HG02973 (cell line): ENCODE measurements at regions not wholly inside any gene's neighbourhood (a gene's known extent, or its start where the extent isn't known, plus 50 kb on each side); places are given as distances from the start of the nearest gene placed in this dataset.
A peak's percentile ranks its signal among the peaks of the same experiment; 100 is the strongest.

Experiments used
- ATAC-seq: cut with Tn5 transposase; IDR thresholded peaks from one replicate; pipeline ENCODE4 v1.9.1; 2021; ENCODE audit warnings: moderate library complexity; ENCODE audit not compliant: unreplicated experiment

DNA sequence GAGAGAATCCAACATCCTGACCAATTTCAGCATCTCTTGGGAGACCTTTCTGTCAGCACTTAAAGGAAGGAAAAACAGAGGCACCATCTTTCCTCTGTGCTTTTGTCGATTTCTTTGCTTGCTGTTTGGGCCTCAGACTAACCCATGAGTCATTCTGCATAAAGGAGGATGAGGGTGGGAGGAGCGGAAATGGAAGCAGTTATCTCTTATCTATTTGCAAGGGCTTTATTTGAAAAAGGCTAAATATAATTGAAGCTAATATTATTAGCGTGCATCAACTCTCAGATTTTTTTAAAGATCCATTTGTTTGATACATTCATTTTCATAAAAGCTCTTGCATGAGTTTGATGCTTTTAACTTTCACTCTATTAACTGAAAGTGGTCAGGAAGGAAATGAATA, 72.9 kb downstream of the ZNF622 start:
- ATAC-seq: no peak

DNA sequence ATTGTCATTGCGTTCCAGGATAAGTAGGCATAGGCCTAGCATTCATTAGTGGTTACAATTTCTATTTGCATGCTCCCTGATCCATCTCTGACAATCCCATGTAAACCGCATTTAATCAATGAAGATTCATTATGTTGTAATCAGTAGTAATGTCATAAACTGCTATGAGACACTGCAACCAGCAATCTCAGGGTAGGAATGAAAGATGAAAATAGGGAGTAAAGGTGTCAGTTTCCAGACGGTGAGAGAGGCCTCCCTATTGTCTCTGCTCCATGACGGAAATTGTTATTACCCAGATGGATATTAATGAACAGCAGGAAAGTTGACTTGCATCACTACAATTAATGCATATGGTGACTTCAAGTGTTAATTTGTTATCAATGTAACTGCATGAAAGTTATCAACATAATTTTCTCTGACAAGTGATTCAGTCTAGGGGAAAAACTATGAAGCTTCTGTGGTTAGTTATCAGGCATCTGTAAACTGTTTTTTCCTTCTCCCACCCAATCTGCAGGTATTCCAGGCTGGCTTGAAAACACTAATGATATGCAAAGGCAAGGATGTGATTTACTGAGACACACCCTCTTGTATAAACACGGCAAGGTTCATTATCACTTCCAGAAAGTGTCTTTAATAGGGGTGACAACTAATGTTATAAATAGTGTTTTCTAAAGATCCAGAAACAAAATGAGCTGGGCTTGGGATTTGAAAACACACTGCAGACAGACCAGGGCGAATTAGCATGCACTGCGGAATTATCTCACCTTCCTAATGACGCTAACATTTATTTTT, 73.5 kb downstream of the ZNF622 start:
- ATAC-seq: no peak

DNA sequence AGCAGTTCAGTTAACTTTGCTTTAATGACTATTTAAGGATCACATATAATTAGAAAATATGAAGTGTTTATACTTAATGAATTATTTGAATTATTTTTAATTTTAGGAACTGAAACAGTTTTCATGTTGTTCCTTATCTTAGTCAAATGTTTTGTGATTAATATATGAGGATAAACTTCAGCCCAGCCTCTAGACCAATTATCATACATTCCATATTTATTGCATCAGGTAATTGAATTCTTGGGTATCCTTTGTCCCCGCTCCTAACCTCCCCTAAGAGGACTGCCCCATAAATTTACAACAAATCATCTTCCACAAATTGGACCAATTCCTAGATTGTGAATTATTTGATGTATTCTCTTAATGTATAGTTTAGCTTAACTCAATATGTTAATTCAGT, 74.8 kb downstream of the ZNF622 start:
- no peak for ATAC-seq

DNA sequence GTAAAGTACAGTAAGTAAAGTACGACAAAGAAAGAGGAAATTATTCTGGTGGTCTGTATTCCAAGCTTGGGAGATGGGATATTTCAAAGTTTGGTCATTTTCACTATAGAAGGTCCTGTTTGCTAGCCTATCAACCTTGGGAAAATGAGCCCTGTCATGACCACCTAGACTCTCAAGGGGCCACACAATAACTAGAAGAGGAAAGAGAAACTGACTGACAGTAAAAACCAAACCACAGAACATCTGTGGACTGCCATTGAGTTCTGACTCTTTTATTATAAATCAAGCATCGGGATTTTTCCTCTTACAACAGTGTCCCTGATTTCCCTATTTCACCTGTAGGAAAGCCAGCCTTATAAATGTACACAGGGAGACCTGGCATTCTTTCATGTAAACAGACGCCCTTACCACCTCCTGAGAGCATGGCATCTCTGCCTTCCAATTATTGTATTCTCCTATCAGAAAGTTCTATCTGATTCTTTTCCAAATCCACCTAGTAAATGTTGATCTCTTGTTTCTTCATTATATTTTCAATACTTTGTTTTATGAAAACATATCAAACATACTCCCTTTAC, 80.0 kb downstream of the ZNF622 start:
- no peak for ATAC-seq

DNA sequence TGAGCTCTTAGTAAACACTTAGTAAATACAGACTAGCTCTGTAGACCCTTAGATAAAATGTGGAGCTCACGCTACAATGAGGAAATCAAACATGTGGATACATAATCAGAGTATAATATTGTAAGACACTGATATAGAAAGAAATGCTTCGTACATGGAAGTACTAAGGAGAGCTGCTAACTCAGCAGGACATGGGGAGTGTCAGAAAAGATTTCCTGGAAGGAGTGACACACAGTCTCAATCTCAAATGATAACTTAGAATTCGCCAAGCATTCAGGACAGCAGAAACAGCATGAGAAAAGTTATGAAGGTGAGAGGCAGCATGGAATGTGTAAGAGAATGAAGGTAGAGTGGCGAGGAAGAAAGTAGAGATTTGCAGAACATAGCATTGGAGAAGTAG, 80.8 kb downstream of the ZNF622 start:
- no peak for ATAC-seq

DNA sequence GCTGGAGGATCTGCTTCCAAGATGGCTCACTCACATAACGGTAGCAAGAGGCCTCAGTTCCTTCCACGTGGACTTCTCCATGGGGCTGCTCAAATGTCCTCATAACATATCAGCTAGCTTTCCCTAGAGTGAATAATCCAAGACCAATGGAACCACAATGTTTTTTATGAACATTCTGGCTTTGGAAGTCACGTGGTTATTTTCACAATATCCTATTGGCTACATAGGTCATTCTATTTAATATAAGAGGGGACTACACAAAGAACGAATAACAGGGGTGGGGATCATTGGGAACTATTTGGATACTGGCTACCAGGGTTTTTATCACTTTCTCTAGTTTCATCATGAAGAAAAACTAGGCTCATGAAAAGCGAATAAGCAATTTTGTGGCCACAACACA, 81.4 kb downstream of the ZNF622 start:
- no peak for ATAC-seq

DNA sequence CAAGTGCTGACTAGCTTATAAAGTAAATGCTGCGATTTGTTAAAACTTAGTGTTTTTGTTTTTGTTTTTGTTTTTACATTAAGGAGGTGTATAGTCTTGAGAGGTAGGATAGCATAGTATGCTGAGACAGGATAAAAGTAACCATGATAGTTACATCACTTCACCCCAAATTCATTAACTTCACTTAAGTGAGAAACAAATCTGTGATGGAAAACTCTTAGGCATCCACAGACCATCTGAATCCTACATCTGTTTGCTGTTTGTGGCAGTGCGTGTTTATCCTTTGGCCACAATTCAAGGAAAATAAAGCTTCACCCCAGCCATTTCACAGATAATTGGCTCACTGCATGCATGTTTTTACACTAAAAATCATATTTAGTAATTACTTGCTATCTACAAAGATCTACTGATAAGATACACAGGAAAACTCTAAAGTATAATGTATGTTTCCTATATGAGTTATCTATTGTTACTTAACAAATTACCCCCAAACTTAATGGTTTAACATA, 82.0 kb downstream of the ZNF622 start:
- no peak for ATAC-seq

DNA sequence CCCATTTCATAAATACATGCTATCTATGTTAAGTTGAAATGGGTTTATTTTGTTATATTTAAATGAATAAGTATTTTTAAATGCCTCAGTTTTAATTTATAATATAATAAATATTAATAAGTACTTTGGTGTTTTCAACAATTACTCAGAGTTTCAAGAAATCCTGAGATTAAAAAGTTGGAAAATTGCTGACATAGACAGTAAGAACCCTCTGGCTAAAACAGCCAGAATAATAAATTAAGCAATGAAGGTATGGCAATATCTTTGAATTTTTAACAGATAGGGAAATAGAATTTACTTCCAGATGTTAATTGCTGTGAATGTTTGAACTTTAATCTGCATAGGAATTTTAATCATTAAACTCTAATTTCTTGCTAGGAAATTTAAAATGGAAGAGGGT, 83.6 kb downstream of the ZNF622 start:
- no peak for ATAC-seq

DNA sequence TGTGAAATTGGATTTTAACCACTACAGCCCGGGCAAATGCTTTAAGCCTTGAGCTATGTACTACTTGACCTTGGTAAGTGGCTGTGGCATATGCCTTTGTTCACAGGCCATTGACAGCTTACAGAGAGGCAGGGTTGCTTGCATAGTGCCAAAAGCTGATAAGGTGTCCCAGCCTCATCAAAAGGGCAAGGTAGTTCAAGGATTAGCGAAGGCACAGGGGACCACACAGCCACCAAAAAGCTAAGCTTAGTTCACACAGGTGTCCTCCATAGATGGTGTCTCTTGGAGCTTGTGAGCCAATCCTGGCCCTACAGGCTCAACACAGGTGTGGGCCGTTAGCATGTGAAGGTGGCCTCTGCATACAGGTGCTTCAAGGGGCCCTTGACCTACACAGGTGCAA, 86.8 kb downstream of the ZNF622 start:
- ATAC-seq: no peak

DNA sequence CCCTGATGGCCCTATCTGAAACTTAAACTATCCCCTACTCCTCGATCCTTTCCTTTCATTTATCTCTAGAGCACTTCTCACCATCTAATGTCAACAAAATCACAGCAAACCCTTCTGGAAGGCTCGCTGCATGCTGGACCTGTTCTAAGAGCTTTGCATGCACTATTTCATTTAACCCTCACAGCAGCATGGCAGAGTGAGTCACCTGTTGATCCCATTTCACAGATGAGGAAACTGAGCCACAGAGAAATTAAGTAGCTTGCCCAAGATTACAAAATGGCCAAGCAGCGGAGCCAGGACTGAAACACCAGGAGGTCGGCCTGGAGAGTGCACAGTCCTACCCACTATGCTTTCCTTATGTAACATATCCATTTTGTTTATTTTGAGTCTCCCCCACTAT, 93.1 kb downstream of the ZNF622 start:
- ATAC-seq: no peak

DNA sequence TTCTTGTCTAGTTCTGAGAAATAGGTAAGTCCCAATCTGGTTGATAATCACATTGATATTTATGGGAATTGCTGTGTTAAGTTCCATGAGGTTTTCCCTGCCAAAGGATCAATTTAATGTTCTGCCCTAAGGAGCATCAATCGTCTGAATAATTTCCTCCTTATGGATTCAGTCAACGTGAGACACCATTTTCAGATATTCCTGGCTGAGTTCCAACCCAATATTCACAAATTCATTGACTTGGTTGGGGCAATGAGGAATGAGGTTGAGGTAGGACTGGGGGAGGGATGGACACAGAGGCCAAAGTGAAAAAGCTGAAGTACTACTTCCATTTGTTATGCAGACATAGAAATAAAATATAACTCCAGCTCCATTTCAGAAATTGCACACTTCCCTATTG, 99.1 kb downstream of the ZNF622 start:
- no peak for ATAC-seq

DNA sequence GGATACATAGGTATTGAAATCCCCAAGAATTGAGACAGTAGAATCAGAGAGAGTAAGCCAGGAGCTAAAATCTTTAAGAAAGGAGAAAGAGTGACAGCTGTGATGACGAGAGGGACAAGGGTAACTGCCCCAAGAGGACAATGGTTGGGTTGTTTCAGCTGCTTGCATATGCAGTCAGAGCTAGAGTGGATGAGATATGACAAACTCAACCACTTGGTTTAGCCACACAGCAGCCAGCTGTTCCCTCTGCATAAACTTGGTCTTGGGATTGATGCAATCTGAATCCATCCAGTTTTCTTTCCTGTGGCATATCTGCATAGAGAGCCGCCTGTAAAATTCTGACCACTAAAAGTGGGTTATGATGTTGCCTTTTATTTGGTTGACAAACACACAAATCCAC, 100.7 kb downstream of the ZNF622 start:
- ATAC-seq: no peak

DNA sequence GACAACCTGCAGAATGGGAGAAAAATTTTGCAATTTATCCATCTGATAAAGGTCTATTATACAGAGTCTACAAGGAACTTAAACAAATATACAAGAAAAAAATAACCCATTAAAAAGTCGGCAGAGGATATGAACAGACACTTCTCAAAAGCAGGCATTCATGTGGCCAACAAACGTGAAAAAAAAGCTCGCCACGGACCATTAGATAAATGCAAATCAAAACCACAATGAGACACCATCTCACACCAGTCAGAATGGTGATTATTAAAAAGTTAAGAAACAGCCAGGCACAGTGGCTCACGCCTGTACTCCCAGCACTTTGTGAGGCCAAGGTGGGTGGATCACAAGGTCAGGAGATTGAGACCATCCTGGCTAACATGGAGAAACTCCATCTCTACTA, 112.2 kb downstream of the ZNF622 start:
- ATAC-seq: peak; percentile 39

DNA sequence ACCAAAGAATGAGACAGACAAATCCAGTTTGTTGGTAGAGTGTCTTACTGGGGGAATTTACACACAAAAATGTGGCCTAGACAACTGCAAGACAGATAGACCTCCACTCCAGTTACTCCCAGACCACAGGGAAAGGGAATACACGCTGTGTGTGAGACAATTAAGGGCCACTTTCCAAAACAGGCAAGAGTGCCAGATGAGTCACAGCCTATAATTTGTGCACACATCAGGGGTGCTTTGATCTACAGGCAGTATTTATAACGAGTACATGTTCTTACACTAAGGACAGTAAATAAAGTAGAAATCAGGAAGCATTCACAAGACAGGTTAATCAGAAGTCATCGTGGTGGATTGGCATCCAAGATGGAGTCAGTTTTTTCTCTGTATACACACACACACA, 114.8 kb downstream of the ZNF622 start:
- ATAC-seq: no peak

DNA sequence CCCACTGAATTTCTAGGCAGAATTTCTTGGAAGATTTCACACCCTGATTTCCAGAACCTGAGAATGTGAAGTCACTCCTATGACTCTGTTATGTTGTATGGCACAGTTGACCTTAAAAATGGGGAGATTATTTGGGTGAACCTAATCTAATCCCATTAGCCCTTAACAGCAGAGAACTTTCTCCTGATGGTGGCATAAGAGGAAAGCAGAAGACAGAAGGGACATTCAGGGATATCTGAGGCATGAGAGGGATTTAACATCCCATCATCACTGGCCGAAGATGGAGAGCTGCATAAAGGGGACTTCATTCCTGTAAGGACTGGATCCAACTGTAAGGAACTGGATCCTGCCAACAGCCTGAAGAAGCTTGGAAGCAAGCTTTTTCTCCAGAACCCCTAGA, 119.2 kb downstream of the ZNF622 start:
- no peak for ATAC-seq

DNA sequence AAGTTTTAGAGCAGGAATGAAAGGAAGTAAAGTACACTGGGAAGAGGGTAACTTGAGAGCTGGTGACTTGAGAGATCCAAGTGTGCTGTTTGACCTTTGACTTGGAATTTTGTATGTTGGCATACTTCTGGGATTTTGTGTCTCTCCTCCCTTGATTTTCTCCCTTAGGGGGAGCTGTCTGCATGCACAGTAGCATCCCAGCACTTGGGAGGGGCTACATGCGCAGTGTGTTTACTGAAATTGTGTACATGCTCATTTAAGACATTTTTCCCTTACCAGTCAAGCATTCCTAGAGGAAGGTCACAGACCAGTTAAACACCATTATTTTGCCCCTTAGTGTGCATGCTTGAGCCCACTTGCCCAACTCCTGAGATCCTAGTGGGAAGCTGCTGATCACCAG, 120.1 kb downstream of the ZNF622 start:
- ATAC-seq: no peak

DNA sequence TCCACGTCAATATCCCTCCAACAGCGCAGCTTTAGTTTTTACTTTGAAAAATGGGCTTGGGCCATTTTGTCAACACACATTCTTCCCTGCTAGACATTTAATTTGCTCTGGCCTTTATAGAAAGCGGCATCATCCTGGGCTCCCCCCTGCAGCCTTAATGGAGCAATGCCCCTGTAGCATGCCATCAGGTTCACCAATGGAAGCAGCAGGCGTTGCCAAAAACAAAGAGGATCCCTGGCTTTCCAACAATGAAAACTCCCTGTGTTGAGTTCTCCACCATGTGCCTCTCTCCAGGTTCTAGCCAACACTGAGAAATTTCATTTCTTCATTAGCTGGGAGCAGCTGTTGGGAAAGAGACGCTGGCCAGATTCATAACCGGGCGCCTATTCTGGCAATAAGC, 139.5 kb downstream of the ZNF622 start:
- no peak for ATAC-seq

DNA sequence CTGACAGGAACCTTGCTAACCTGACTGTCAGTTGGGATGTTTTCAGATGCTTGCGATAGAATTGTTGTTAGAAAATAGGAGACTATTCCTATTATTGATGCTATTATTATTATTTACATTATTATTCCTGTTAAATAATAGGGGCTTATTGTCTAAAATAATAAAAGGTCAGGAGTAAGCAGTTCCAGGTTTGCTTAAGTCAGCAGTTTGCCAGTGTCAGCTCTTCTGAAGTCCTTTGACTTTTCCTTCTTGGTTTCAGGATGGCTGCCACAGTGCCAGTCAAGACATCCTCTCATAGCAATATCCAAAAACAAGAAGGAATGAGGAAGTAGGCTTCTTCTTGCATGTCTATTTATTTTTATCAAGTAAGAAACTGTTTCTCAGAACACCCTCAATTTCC, 141.7 kb upstream of the MARCHF11 start:
- no peak for ATAC-seq

DNA sequence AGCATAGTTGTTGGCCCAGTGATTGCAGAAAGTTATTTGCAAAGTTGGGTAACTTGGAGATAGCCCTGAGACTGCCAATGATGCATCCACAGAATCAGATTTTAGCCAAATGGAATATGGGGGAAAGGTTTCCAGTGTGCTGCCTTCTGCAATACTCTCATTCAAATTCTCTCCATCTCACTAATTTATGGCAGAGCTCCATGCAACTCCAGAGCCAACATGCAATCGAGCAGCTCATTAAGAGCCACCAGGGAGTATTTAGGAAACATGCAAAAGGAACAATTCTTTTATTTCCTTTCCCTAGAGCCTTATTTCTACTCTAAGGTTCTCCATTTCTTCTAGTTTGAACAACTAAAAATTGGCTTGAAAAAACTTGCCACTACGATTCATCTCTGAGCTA, 135.9 kb upstream of the MARCHF11 start:
- ATAC-seq: no peak

DNA sequence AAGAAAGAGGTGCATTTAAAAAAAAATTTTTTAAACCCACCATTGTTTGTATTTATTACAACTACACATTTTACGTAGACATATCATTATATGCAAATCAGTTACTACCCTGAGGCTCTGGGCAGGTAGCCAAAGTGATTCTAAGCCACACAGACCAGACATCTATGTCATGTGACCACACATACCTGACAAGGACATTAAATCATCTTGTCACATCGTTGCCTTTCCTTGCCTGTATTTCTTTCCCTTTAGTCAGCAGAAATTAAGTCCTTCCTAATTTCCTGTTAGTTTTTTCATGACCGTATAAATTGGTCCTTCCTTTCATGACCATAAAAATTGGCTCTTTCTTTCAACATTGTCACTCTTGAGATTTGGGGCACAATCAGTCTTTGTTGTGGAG, 134.2 kb upstream of the MARCHF11 start:
- ATAC-seq: no peak

DNA sequence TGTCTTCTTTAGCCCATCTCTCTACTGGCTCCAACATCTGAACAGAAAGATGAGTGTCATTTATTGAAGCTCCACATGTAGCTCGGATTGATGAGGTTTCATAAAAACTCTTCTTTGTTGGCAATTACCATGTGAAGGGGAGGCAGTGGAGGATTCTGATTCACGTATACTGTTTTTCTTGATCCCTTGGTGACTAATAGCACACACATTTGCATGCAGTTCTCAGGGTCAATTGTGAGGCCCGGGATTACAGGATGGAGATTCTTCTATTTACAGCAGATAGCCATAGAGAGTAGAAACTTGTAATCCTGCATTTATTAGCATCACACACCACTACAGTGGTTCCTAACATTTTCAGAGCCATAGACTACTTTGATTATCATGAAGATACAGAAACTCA, 133.2 kb upstream of the MARCHF11 start:
- no peak for ATAC-seq

DNA sequence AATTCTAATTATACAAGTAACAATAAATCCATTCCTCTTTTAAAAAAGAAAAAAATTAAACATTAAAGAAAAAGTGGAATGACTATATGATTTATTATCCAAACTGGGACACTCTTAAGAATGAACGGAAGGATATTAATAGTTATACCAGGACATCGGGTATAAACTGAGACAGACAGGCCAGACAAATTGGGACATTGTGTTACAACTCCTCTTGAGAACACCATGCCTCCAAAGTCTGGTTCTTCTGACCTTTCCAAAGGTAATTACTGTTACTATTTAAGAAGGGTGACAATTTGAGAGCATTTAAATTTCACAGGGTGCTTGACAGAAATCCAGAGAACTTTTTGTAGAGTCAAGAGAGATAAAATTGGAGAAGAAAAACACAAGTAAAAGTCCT, 132.1 kb upstream of the MARCHF11 start:
- no peak for ATAC-seq

DNA sequence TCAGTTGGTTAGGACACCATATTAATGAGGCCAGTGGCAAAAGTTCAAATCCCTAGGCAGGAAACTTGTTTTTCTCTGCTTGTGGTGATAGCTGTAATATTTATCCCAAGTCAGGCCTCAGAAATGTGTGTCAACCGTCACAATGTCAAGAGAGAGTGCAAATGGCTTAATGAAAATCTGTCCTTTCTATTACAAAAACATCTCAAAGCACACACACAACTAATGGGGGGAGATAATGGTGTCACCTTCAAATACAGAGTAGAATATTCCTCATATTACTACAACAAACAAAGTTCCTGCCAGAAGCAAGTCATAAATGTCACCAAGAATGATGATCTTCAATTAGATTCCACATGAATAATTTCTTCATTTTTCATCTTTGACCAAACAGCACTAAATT, 127.2 kb upstream of the MARCHF11 start:
- no peak for ATAC-seq
